ENCODE measurements at regions not wholly inside any gene's neighbourhood (a gene's known extent, or its start where the extent isn't known, plus 50 kb on each side); places are given as distances from the start of the nearest gene placed in this dataset.

- Mint-ChIP-seq H3K27ac (no peak overlapping the region), H3K36me3 (no peaks in the 10 kb centered on the region), H3K4me3 (no peak overlapping the region), H3K4me1 (no peaks in the 10 kb centered on the region), H3K27me3 (peaks cover 3% of the 10 kb centered on the region), H3K9me3 (no peaks in the 10 kb centered on the region)
Observed at GRCh38 chr5:111676926-111677415, 80.0 kb downstream of the NREP start.

GRCh38 chr5:111676466-111676865 is 80.5 kb downstream of the NREP start:
- H3K9me3 Mint-ChIP-seq: no peaks in the 10 kb centered on the region
- H3K27me3 Mint-ChIP-seq: peaks cover 3% of the 10 kb centered on the region
- no peaks in the 10 kb centered on the region for H3K4me1 Mint-ChIP-seq
- no peaks in the 10 kb centered on the region for H3K36me3 Mint-ChIP-seq
- no peak overlapping the region for H3K27ac Mint-ChIP-seq
- H3K4me3 Mint-ChIP-seq: no peak overlapping the region

- Mint-ChIP-seq H3K27ac (no peak overlapping the region), H3K4me3 (no peak overlapping the region), H3K27me3 (peaks cover 3% of the 10 kb centered on the region)
Observed at GRCh38 chr5:111675201-111675934, 81.6 kb downstream of the NREP start.

GRCh38 chr5:111673891-111674626 is 82.9 kb downstream of the NREP start:
- no peaks in the 10 kb centered on the region for H3K9me3 Mint-ChIP-seq
- H3K27ac Mint-ChIP-seq: no peak overlapping the region
- no peaks in the 10 kb centered on the region for H3K4me1 Mint-ChIP-seq
- peaks cover 3% of the 10 kb centered on the region for H3K27me3 Mint-ChIP-seq
- H3K36me3 Mint-ChIP-seq: no peaks in the 10 kb centered on the region
- H3K4me3 Mint-ChIP-seq: no peak overlapping the region

More at GRCh38 chr5:111675201-111675934, 81.6 kb downstream of the NREP start:
- no peaks in the 10 kb centered on the region for H3K9me3 Mint-ChIP-seq
- H3K36me3 Mint-ChIP-seq: no peaks in the 10 kb centered on the region
- H3K4me1 Mint-ChIP-seq: no peaks in the 10 kb centered on the region

GRCh38 chr5:111672099-111672498 is 84.9 kb downstream of the NREP start:
- Mint-ChIP-seq H3K4me1 (no peaks in the 10 kb centered on the region), H3K4me3 (no peak overlapping the region), H3K27ac (no peak overlapping the region), H3K9me3 (no peaks in the 10 kb centered on the region), H3K27me3 (peaks cover 2% of the 10 kb centered on the region), H3K36me3 (no peaks in the 10 kb centered on the region)

GRCh38 chr5:111670826-111671492 is 86.0 kb downstream of the NREP start:
- no peaks in the 10 kb centered on the region for H3K9me3 Mint-ChIP-seq
- H3K27ac Mint-ChIP-seq: no peak overlapping the region
- H3K27me3 Mint-ChIP-seq: peaks cover 2% of the 10 kb centered on the region
- no peaks in the 10 kb centered on the region for H3K4me1 Mint-ChIP-seq
- no peaks in the 10 kb centered on the region for H3K36me3 Mint-ChIP-seq
- H3K4me3 Mint-ChIP-seq: no peak overlapping the region

- no peaks in the 10 kb centered on the region for H3K4me1 Mint-ChIP-seq
Observed at GRCh38 chr5:111668477-111669414, 88.2 kb downstream of the NREP start.

GRCh38 chr5:111667128-111667736 is 89.8 kb downstream of the NREP start:
- no peaks in the 10 kb centered on the region for H3K4me1 Mint-ChIP-seq
- H3K27me3 Mint-ChIP-seq: no peaks in the 10 kb centered on the region
- H3K4me3 Mint-ChIP-seq: no peak overlapping the region
- H3K9me3 Mint-ChIP-seq: no peaks in the 10 kb centered on the region
- H3K27ac Mint-ChIP-seq: no peak overlapping the region
- H3K36me3 Mint-ChIP-seq: no peaks in the 10 kb centered on the region

More at GRCh38 chr5:111668477-111669414, 88.2 kb downstream of the NREP start:
- Mint-ChIP-seq H3K36me3 (no peaks in the 10 kb centered on the region), H3K27ac (no peak overlapping the region), H3K4me3 (no peak overlapping the region), H3K9me3 (no peaks in the 10 kb centered on the region), H3K27me3 (no peaks in the 10 kb centered on the region)

- Mint-ChIP-seq H3K27me3 (no peaks in the 10 kb centered on the region), H3K9me3 (peaks cover 3% of the 10 kb centered on the region), H3K4me1 (no peaks in the 10 kb centered on the region), H3K36me3 (no peaks in the 10 kb centered on the region), H3K27ac (no peak overlapping the region), H3K4me3 (no peak overlapping the region)
Observed at GRCh38 chr5:111656580-111656979, 100.4 kb downstream of the NREP start.

- H3K27me3 Mint-ChIP-seq: peaks cover 1% of the 10 kb centered on the region
- no peak overlapping the region for H3K4me3 Mint-ChIP-seq
- no peaks in the 10 kb centered on the region for H3K36me3 Mint-ChIP-seq
- H3K27ac Mint-ChIP-seq: no peak overlapping the region
- no peaks in the 10 kb centered on the region for H3K4me1 Mint-ChIP-seq
- no peaks in the 10 kb centered on the region for H3K9me3 Mint-ChIP-seq
Observed at GRCh38 chr5:111655169-111655924, 101.6 kb downstream of the NREP start.

GRCh38 chr5:111653408-111653807 is 103.6 kb downstream of the NREP start:
- Mint-ChIP-seq H3K4me3 (no peak overlapping the region), H3K27ac (no peak overlapping the region), H3K9me3 (no peaks in the 10 kb centered on the region), H3K36me3 (no peaks in the 10 kb centered on the region), H3K4me1 (no peaks in the 10 kb centered on the region), H3K27me3 (peaks cover 6% of the 10 kb centered on the region)

- Mint-ChIP-seq H3K4me1 (no peaks in the 10 kb centered on the region), H3K4me3 (no peak overlapping the region), H3K27me3 (peaks cover 10% of the 10 kb centered on the region), H3K27ac (no peak overlapping the region), H3K36me3 (no peaks in the 10 kb centered on the region), H3K9me3 (no peaks in the 10 kb centered on the region)
Observed at GRCh38 chr5:111649516-111649915, 107.5 kb downstream of the NREP start.

- Mint-ChIP-seq H3K36me3 (no peaks in the 10 kb centered on the region), H3K27ac (no peak overlapping the region), H3K4me3 (no peak overlapping the region), H3K9me3 (no peaks in the 10 kb centered on the region), H3K4me1 (no peaks in the 10 kb centered on the region), H3K27me3 (peaks cover 10% of the 10 kb centered on the region)
Observed at GRCh38 chr5:111645303-111645838, 111.6 kb downstream of the NREP start.

GRCh38 chr5:111643499-111643898 is 113.5 kb downstream of the NREP start:
- Mint-ChIP-seq H3K27ac (no peak overlapping the region), H3K27me3 (peaks cover 6% of the 10 kb centered on the region), H3K36me3 (peaks cover 3% of the 10 kb centered on the region), H3K4me1 (no peaks in the 10 kb centered on the region), H3K4me3 (no peak overlapping the region), H3K9me3 (peaks cover 5% of the 10 kb centered on the region)
